Activated naive CD8-positive, alpha-beta T cell treated with anti-CD3 and anti-CD28 coated beads, Interleukin-2, amount 50 U/mL, for 16 hours (primary cell): ENCODE measurements at regions not wholly inside any gene's neighbourhood (a gene's known extent, or its start where the extent isn't known, plus 50 kb on each side); places are given as distances from the start of the nearest gene placed in this dataset.

Experiments used
- DNase-seq: peaks from one replicate; pipeline ENCODE4 v3.0.0-alpha.2; 2020; ENCODE audit warnings: low read depth, low spot score

- no peak for DNase-seq
Measured at GRCh38 chr3:67882981-67883380, 228.6 kb upstream of the SUCLG2 start.

DNA sequence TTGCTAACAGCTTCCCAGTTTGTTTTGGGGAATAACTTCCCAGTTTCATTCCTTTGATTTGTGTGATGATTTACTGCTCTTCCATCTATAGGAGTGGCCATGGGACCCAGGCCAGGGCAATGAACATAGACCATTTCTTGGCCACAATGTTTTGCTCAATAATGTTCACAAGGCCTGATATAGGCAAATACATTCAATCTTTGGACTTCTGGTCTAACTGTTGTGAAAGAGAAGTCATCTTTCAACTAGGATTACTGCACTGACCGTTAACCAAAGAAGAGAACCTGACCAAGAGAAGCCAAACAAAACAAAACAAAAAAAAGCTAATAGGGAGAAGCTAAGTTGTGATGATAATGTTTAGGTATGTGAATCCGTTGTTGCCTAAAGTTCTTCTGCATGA, 221.8 kb upstream of the SUCLG2 start:
- DNase-seq: no peak

DNA sequence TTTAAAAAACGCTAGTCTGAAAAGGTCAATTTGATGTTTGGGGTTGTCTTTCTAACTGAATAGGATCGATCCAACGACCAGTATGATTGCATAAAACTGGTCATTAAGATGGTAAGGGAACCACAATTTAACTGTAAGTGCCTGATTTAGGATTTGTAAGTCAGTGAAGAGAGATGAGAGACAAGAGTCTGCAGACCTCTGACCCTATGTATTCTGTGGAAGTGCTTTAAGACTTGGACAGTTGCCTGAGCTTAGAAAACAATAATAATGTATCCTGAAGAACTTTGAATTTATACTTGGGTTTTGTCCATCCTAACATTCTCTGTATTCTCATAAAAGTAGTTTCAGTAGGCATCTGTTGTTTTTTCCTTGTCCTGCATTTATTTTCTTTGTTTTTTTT, 221.4 kb upstream of the SUCLG2 start:
- no peak for DNase-seq

DNA sequence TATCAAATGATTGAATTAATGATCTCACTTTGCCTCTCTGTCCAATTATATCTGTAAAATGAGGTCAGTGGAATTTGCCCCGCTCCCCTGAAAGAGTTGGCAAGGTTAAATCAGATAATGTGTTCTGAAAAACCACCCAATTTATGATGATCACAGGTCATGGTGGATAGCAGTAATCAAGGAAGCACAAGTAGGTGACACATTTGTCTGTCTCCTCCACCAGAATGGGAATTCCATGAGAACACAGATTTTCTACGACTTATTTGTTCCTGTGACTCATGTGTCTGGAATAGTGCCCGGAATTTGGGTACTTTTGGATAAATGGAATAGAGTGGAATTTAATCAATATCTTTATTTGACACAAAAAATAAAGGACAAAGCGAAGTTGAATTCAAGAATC, 220.9 kb upstream of the SUCLG2 start:
- no peak for DNase-seq

- no peak for DNase-seq
Measured at GRCh38 chr3:67870477-67870876, 216.1 kb upstream of the SUCLG2 start.

DNA sequence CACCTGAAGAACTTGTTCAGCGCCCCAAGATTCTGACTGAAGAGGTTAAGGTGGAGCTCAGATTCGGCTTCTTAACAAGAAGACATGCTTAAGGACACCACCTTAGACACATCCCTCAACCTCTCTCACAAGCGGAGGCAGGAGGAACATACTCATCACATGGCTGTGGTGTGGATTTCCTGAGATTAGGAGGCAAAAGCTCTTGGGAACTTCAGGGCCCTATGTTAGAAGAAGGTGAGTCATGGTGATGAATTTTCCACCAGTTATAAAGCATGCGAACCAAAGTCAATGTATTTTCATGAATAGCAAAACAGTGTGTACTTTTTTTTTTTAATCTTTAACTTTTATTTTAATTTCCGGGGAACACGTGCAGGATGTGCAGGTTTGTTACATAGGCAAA, 212.2 kb upstream of the SUCLG2 start:
- no peak for DNase-seq

GRCh38 chr3:67864587-67865183, 210.3 kb upstream of the SUCLG2 start:
- DNase-seq: no peak

- DNase-seq: no peak
Measured at GRCh38 chr3:67863869-67864268, 209.5 kb upstream of the SUCLG2 start.

DNA sequence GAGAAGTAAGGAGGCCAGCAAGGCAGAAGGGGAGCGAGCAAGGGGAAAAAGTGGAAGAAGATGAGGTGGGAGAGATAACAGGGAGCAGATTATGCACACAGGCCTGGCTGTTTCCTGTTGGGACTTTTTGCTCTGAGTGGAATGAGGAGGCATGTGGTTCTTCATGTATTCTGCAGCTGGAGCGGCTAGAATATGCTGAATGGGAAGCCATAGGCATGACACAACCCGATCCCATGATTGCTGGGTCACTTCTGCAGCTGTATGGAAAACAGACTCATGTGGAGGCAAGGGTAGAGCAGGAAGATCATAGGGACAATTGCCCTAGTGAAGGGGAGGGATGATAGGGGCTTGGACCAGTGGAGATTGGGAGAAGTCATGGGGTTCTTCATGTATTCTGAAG, 206.0 kb upstream of the SUCLG2 start:
- no peak for DNase-seq

- DNase-seq: no peak
Measured at GRCh38 chr3:67858492-67858891, 204.1 kb upstream of the SUCLG2 start.

- DNase-seq: no peak
Measured at GRCh38 chr3:67856718-67857117, 202.3 kb upstream of the SUCLG2 start.

DNA sequence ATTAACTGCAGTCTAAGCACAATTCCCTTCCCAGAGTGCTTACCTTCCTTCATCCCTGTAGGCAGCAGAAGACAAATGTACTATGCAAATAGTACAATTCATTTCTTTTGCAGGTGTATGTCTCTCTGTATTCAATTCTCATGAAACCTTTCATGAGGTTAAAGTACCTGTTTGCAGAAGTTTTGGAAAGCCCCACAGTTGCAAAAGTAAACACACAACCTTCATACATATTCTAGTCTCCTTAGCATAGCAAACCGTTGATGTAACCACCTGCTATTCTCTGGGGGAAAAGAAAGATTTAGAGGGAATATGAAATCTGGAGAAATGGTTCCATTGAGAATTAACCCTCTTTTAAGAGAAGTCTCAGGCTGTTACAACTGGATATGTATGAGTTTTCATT, 200.3 kb upstream of the SUCLG2 start:
- DNase-seq: no peak

- DNase-seq: no peak
Measured at GRCh38 chr3:67853520-67853919, 199.1 kb upstream of the SUCLG2 start.

DNA sequence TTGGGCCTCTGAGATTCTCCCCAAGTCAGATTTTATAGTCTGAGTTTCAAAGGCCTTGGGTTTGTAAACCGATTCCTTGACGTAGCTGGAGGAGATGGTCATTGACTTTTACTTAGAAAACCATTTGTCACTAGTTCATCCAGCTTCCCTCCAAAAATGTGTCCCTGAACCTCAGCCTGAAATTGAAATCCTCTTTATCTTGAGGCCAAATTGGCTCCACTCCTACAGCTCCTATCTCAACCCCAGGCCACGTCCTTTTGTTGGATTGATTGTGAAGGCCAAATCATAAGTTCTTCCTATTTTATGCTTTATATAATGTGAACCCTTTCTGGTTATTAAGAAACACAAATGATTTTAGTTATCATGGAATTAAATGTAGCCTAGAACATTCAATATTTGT, 193.9 kb upstream of the SUCLG2 start:
- no peak for DNase-seq

DNA sequence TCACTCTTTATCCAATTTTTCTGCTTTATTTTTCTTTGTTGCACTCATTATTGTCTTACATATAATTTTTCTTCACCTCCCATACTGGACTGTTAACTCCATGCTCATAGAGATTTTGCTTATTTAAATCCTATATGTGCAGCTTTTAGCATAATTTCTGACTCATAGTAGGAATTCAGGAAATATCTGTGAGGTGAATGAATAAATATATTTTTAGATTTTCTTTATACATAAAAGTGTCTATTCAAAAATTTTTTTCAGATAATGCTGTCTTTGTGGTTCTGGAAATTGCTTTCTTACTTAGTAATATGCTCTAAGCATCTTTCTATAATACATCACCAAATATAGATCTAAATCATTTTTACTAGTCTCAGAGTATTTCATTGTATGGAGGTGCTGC, 191.8 kb upstream of the SUCLG2 start:
- no peak for DNase-seq

- DNase-seq: no peak
Measured at GRCh38 chr3:67832817-67833216, 178.4 kb upstream of the SUCLG2 start.

DNA sequence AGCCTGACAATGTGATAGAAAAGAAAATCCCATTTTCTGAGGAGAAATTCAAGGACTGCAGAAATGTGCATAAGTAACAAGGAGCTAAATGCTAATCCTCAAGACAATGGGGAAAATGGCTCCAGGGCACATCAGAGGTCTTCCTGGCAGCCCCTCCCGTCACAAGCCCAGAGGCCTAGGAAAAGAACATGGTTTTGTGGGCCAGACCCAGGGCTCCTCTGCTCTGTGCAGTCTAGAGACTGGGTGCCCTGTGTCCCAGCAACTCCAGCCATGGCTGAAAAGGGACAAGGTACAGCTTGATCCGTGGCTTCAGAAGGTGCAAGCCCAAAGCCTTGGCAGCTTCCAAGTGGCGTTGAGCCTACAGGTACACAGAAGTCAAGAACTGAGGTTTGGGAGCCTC, 176.8 kb upstream of the SUCLG2 start:
- DNase-seq: no peak

DNA sequence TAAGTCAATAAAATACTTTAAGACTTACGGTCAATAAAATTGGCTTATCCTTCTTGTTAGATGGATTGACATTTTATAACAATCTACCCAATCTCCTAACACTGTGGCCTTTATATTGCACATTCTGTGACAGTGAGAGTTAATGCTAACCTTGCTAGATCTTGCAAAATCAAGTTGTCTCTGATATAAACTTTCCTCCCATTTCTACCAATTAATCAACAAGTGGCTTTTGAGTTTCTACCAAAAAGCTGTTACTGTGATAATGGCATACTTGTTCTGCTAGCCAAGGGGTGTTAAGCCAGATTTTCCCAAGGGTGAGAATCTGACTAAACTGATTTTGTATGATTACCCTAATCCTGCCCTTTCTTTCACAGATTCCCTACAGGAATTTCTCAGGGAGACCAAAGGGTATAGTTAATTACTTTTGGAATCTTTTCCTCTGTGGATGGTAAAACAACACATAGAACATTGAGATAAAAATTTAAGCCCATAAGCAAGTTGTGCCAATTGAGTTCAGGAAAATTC, 174.1 kb upstream of the SUCLG2 start:
- DNase-seq: no peak

- DNase-seq: no peak
Measured at GRCh38 chr3:67821135-67821534, 166.7 kb upstream of the SUCLG2 start.

DNA sequence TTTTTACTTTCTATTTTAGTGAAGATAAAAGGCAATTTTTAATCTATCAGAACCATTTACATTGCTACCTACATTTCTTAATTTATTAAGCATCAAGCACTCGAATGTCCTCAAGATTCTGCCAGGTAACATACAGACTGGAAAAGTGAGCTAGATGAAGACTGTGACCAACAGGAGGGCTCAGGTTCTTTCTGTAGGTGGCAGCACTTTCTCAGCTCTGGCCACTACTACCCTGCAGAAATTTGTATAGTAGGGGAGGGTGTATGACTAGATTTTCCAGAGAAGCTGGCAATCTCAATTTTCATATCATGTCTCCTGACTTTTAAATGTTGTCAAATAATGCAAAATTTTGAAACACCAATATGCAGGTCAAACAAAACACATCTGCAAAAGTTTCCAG, 165.0 kb upstream of the SUCLG2 start:
- no peak for DNase-seq

DNA sequence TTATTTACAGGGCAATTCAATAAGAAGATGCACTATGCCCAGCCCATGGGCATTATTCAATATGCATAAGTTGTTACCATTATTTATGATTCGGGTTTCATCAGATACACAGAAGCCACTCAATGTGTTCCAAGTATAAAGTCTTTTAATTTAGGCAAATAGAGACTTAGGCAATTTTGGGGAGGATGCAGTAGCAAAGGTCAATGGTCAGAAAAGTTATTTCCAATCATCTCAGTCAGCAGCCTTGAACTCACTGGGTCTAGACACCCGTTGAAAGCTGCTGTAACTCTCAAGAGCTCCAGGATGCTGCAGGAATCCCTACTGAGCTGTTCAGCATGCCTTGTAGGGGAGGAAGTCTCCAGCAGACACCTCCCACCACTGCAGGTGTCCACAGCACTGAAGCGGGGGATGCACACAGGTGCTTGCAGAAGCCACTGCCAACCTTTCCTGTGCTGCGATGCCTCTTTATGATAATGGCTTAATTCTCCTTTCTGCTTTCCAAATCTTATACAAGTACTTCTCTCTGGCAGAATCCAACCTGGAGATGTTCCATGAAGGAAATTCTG, 155.0 kb upstream of the SUCLG2 start:
- DNase-seq: no peak

DNA sequence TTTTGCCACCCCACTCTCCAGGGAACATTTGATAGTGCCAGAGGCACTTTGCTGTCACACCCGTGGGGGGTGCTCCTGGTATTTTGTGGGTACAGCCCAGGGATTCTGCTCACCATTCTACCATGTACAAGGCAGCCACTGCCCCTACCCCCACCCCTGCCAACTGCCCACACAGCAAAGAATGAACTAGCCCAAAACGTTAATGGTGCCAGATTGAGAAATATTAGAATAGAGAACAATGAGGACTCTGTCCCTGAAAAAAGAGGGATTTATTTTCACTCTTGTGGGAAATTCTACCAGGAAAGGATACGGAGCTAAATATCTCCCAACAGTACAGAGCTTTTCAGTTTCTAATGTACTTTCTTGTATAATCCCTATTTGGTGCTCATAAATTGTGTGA, 154.5 kb upstream of the SUCLG2 start:
- no peak for DNase-seq

GRCh38 chr3:67804578-67804977, 150.2 kb upstream of the SUCLG2 start:
- DNase-seq: no peak

DNA sequence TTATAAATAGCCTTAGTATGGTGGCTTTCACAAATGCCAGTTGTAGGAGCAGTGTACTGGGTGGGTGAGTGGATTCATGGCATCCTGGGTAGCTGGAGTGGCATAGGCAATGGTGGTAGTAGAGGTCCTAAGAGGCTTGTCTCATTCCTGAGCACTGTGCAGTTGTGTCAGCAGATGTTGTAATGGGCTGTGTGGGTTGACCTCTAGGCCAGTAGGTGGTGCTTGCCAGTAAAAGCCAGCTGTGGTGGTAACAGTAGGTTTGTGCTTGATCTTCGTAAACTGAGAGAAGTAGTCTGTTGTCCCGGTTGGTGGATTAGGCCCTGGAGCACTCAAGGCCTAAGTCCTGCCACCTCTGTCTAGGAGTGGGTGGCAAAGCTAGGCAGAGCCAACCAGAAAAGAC, 149.7 kb upstream of the SUCLG2 start:
- no peak for DNase-seq
